BE2C (cell line): ENCODE measurements at regions not wholly inside any gene's neighbourhood (a gene's known extent, or its start where the extent isn't known, plus 50 kb on each side); places are given as distances from the start of the nearest gene placed in this dataset.
"Not testable (repeated sequence)": the region's sequence is repeated elsewhere in the genome, so short reads cannot be mapped to it uniquely, and the experiment has no call there.

Experiments used
- DNase-seq: peaks from one replicate; pipeline ENCODE4 v3.0.0-alpha.2; 2020
- H3K27me3 ChIP-seq: fragments of 250-450 bp; sonication (Bioruptor Pico); 2 replicates; pipeline ENCODE4 v1.5.1; 2020; ENCODE audit warnings: mild to moderate bottlenecking
- H3K36me3 ChIP-seq: fragments of 250-450 bp; sonication (Bioruptor Pico); 2 replicates; pipeline ENCODE4 v1.5.1; 2020; ENCODE audit warnings: mild to moderate bottlenecking
- H3K4me1 ChIP-seq: fragments of 250-450 bp; sonication (Bioruptor Pico); 2 replicates; pipeline ENCODE4 v1.5.1; 2020
- H3K4me3 ChIP-seq: 2 replicates; pipeline ENCODE4 v1.5.1; 2011; ENCODE audit warnings: low read depth, low read length
- H3K9me3 ChIP-seq: fragments of 250-450 bp; sonication (Bioruptor Pico); 2 replicates; pipeline ENCODE4 v1.5.1; 2020
- TF ChIP-seq, protein P1 (sequence below): IDR thresholded peaks from 2 replicates; pipeline ENCODE4 v1.5.1; 2012; ENCODE audit warnings: mild to moderate bottlenecking, low read depth, low read length

DNA sequence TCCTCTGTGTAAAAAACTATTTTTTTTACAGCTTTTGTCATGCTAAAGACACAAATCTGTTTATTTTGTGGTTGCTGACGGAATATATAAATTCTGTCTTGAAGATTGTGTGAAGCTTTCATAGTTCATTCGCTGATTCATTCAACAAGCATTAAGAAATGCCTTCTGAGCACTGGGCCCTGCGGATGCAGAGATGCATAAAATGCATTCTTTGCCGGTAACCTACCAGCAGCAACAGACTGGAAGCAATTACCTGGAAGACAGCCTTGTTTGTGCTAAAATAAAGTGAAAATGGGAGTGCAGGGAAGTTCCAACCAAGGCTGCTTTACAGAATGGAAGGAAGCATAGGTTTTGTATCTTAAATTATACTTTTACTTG is 119.7 kb downstream of the PMAIP1 start:
- H3K27me3 ChIP-seq = no peaks in the 10 kb centered on the region
- no peak for DNase-seq
- H3K4me1 ChIP-seq = no peaks in the 10 kb centered on the region
- no peaks in the 10 kb centered on the region for H3K9me3 ChIP-seq
- no peak overlapping the region for H3K4me3 ChIP-seq
- H3K36me3 ChIP-seq = no peaks in the 10 kb centered on the region
- TF ChIP-seq, protein P1, sequence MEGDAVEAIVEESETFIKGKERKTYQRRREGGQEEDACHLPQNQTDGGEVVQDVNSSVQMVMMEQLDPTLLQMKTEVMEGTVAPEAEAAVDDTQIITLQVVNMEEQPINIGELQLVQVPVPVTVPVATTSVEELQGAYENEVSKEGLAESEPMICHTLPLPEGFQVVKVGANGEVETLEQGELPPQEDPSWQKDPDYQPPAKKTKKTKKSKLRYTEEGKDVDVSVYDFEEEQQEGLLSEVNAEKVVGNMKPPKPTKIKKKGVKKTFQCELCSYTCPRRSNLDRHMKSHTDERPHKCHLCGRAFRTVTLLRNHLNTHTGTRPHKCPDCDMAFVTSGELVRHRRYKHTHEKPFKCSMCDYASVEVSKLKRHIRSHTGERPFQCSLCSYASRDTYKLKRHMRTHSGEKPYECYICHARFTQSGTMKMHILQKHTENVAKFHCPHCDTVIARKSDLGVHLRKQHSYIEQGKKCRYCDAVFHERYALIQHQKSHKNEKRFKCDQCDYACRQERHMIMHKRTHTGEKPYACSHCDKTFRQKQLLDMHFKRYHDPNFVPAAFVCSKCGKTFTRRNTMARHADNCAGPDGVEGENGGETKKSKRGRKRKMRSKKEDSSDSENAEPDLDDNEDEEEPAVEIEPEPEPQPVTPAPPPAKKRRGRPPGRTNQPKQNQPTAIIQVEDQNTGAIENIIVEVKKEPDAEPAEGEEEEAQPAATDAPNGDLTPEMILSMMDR = no peak

DNA sequence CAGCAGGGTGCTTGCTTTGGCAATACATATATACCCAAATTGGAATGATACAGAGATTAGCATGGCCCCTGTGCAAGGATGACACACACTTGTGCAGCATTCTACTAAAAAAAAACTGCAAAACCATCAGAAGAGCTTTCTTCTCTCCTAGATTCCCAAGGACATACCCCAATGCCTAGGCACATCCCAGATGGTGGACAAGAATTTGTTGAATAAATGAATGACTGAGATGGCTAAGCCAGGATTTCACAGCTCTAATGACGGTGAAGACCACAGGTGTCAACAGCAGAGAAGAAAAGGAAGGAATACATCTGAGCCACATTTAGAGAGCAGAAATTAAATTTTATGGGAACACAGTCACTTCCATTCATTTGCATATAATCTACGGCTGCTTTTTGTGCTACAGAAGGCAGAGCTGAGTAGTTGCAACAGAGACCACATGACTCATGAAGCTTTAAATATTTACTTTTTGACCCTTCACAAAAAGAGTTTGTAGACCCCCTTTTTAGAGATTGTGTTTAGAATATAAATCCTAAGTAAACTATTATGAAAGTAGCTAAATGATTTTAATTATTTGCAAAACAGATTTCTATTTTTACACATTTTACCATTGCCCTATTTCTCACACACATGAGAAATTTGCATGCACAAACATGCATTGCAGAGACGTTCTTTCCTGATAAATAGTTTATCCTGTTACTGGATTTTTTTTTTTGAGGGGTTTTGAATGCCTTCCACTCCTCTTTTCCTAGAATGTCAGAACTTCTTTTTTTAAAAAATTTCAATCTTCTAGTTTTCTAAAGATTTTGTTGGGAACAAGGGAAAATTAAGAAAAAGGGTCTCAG is 119.0 kb downstream of the PMAIP1 start:
- Histone ChIP-seq H3K9me3 (no peaks in the 10 kb centered on the region), H3K4me1 (no peaks in the 10 kb centered on the region), H3K27me3 (no peaks in the 10 kb centered on the region), H3K36me3 (no peaks in the 10 kb centered on the region), H3K4me3 (no peak overlapping the region)
- DNase-seq = no peak
- TF ChIP-seq, protein P1 = no peak

DNA sequence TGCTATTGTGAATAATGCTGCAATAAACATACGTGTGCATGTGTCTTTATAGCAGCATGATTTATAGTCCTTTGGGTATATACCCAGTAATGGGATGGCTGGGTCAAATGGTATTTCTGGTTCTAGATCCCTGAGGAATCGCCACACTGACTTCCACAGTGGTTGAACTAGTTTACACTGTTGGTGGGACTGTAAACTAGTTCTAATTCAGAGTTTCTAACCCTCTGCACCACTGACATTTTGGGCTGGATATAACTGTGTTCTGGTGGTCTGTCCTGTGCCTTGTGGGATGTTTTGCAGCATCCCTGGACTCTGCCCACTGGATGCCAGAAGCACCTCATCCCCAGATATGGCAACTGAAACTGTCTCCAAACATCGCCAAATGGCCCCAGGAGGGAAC is 118.3 kb downstream of the PMAIP1 start:
- not testable (repeated sequence) for H3K4me3 ChIP-seq, H3K9me3 ChIP-seq, H3K4me1 ChIP-seq, H3K27me3 ChIP-seq, H3K36me3 ChIP-seq, DNase-seq

DNA sequence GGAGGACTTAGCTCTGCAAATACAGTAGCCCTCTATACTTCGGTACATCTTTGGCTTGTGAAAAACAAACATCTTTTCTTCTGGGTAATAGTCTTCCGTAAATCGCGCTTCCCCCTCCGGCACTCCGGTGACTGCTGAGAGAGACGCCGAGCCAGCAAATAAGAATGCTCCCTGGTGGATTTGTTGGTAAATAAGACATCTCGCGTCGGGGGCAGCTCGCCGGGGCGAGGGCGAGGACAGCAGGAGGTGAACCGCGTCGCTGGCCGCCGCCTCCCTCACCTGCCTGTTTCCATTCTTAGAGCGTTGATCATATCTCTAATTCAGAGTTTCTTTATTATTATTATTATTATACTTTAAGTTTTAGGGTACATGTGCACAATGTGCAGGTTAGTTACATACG is 117.6 kb downstream of the PMAIP1 start:
- DNase-seq = no peak
- TF ChIP-seq, protein P1 = no peak
- Histone ChIP-seq H3K36me3 (no peaks in the 10 kb centered on the region), H3K9me3 (no peaks in the 10 kb centered on the region), H3K4me1 (no peaks in the 10 kb centered on the region), H3K4me3 (no peak overlapping the region), H3K27me3 (no peaks in the 10 kb centered on the region)

DNA sequence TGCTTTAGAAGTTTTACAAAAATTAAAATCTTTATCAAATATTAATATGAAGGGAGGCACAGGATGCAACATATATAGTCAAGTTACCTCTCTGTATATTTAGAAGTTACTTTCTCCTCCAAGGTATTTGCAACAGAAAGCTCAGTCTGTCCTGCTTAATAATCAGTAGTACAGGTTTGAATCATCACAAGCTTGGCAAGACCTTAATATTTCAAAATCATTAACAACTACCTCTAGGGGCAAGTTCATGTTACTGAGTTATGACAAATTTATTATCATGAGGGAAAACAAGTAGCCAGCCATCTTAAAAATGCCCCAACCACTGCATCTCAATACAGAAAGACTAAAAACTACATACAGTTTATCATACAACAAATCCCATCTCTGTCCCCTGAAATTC is 116.0 kb downstream of the PMAIP1 start:
- not testable (repeated sequence) for DNase-seq, H3K9me3 ChIP-seq, H3K27me3 ChIP-seq, H3K4me1 ChIP-seq, H3K4me3 ChIP-seq, H3K36me3 ChIP-seq

DNA sequence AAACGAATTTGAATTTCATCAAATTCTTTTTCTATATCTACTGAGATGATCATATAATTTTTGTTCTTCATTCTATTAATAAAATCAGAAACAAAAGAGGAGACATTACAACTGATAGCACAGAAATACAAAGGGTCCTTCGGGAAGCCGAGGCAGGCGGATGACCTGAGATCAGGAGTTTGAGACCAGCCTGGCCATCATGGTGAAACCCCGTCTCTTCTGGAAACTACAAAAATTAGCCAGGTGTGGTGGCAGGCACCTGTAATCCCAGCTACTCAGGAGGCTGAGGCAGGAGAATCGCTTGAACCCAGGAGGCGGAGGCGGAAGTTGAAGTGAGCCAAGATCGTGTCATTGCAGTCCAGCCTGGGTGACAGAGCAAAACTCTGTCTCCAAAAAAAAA is 113.4 kb downstream of the PMAIP1 start:
- H3K4me1 ChIP-seq, H3K9me3 ChIP-seq, H3K36me3 ChIP-seq, H3K27me3 ChIP-seq, H3K4me3 ChIP-seq, DNase-seq: not testable (repeated sequence)

DNA sequence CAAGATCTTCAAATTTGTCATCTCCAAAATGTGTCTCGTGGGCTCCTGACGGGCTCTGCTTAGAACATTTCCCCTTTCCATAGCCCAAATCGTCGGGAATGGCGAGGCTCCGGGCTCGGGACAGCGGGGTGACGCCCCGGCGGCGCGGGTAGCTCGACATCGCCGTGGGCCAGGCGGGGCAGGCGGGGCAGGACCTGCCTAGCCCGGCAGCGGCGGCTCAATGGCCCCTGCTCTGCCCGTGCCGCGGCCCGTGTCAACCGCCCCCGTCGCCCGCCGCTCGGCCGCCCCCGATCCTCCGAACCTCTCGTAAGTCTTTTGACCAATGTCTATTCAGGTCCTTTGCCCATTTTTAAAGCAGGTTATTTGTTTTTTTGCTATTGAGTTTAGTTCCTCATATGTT is 111.2 kb downstream of the PMAIP1 start:
- Histone ChIP-seq H3K4me3 (no peak overlapping the region), H3K9me3 (no peaks in the 10 kb centered on the region), H3K36me3 (no peaks in the 10 kb centered on the region), H3K27me3 (no peaks in the 10 kb centered on the region), H3K4me1 (no peaks in the 10 kb centered on the region)
- no peak for DNase-seq
- TF ChIP-seq, protein P1 = no peak

DNA sequence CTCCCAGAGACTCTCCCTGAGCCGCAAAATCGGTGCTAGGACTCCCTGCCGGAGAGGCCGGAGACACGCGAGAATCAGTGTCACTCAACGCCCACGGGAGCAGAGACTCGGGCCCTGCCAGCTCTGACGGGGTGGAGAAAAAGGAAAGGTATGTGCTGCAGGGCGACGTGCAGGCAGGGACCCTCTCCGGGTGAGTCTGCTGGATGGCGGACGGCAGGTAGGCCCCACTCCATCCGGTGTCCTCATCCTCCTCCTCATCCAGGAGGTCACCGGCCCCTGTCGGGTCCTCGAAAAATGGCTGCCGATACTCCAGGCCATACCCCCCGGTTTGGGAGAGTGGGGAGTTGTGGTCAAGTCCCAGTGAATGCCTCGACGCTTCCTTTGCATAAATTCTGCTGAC is 110.7 kb downstream of the PMAIP1 start:
- no peaks in the 10 kb centered on the region for H3K4me1 ChIP-seq
- no peaks in the 10 kb centered on the region for H3K36me3 ChIP-seq
- TF ChIP-seq, protein P1 = no peak
- H3K27me3 ChIP-seq = no peaks in the 10 kb centered on the region
- no peaks in the 10 kb centered on the region for H3K9me3 ChIP-seq
- no peak overlapping the region for H3K4me3 ChIP-seq
- no peak for DNase-seq
